ENCODE measurements at regions not wholly inside any gene's neighbourhood (a gene's known extent, or its start where the extent isn't known, plus 50 kb on each side); places are given as distances from the start of the nearest gene placed in this dataset.
"Not testable (repeated sequence)": the region's sequence is repeated elsewhere in the genome, so short reads cannot be mapped to it uniquely, and the experiment has no call there.

- H3K4me3 ChIP-seq (ENCODE audit: low read depth, low read length) = no peak overlapping the region
- DNase-seq (ENCODE audit: low read depth) = no peak
- TF ChIP-seq, protein P1, sequence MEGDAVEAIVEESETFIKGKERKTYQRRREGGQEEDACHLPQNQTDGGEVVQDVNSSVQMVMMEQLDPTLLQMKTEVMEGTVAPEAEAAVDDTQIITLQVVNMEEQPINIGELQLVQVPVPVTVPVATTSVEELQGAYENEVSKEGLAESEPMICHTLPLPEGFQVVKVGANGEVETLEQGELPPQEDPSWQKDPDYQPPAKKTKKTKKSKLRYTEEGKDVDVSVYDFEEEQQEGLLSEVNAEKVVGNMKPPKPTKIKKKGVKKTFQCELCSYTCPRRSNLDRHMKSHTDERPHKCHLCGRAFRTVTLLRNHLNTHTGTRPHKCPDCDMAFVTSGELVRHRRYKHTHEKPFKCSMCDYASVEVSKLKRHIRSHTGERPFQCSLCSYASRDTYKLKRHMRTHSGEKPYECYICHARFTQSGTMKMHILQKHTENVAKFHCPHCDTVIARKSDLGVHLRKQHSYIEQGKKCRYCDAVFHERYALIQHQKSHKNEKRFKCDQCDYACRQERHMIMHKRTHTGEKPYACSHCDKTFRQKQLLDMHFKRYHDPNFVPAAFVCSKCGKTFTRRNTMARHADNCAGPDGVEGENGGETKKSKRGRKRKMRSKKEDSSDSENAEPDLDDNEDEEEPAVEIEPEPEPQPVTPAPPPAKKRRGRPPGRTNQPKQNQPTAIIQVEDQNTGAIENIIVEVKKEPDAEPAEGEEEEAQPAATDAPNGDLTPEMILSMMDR (conservative IDR thresholded peaks at IDR 0.05; ENCODE audit: low read depth, low read length) = no peak
Measured at GRCh38 chr3:153921826-153922225, 199.4 kb upstream of the ARHGEF26 start.

GRCh38 chr3:153925841-153926514, 195.2 kb upstream of the ARHGEF26 start:
- H3K4me3 ChIP-seq (ENCODE audit: low read depth, low read length) = no peak overlapping the region
- DNase-seq (ENCODE audit: low read depth) = no peak
- TF ChIP-seq, protein P1 (conservative IDR thresholded peaks at IDR 0.05; ENCODE audit: low read depth, low read length) = no peak

DNA sequence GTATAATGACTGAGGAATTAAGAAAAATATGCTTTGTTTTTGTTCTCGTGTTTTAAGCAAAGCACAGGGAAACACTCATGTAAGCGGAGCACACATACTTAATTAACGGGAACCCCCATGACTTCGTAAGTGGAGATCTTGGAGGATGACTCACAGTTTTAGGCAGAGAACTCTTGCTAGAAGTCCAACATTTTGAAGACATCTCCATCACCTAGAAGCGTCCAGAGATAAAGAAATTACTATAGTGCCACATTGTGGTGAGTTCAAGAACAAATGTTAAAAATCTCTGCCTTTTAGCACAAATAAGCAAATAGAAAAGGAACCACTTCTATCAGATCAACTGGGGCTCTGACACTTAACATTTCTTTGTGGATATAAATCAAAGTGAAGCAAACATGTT, 194.1 kb upstream of the ARHGEF26 start:
- peak; percentile 63 for DNase-seq (ENCODE audit: low read depth)
- TF ChIP-seq, protein P1 (conservative IDR thresholded peaks at IDR 0.05; ENCODE audit: low read depth, low read length) = peak; percentile 32
- no peak overlapping the region for H3K4me3 ChIP-seq (ENCODE audit: low read depth, low read length)

DNA sequence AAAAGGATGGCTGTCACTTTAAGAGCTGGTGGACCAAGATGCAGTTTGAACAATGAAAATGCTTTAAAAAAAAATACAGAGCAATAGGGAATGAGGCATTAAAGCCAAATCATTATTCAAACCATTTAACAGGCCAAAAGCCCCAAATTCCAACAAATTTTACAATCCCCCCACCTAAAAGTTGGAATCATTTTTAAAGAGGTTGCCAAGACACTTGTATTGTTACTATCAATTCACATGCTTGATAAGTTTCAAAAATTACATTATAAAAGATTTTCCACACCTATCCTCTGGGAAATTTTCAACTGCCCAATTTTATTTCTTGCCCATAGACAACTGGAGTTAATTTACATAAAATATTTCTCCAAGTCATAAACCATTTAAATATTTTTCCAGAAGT, 192.3 kb upstream of the ARHGEF26 start:
- no peak overlapping the region for H3K4me3 ChIP-seq (ENCODE audit: low read depth, low read length)
- TF ChIP-seq, protein P1 (conservative IDR thresholded peaks at IDR 0.05; ENCODE audit: low read depth, low read length) = no peak
- no peak for DNase-seq (ENCODE audit: low read depth)

DNA sequence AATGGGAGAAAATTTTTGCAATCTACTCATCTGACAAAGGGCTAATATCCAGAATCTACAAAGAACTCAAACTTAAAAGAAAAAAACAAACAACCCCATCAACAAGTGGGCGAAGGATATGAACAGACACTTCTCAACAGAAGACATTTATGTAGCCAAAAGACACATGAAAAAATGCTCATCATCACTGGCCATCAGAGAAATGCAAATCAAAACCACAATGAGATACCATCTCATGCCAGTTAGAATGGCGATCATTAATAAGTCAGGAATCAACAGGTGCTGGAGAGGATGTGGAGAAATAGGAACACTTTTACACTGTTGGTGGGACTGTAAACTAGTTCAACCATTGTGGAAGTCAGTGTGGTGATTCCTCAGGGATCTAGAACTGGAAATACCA, 187.7 kb upstream of the ARHGEF26 start:
- not testable (repeated sequence) for H3K4me3 ChIP-seq (ENCODE audit: low read depth, low read length); DNase-seq (ENCODE audit: low read depth)

- H3K4me3 ChIP-seq (ENCODE audit: low read depth, low read length) = no peak overlapping the region
- TF ChIP-seq, protein P1 (conservative IDR thresholded peaks at IDR 0.05; ENCODE audit: low read depth, low read length) = no peak
- DNase-seq (ENCODE audit: low read depth) = no peak
Measured at GRCh38 chr3:153944084-153944483, 177.1 kb upstream of the ARHGEF26 start.

GRCh38 chr3:153951276-153951675, 169.9 kb upstream of the ARHGEF26 start:
- no peak overlapping the region for H3K4me3 ChIP-seq (ENCODE audit: low read depth, low read length)
- DNase-seq (ENCODE audit: low read depth) = no peak
- TF ChIP-seq, protein P1 (conservative IDR thresholded peaks at IDR 0.05; ENCODE audit: low read depth, low read length) = no peak

Measured in choroid plexus epithelial cell (primary cell).